HG02938 (cell line): ENCODE measurements at regions not wholly inside any gene's neighbourhood (a gene's known extent, or its start where the extent isn't known, plus 50 kb on each side); places are given as distances from the start of the nearest gene placed in this dataset.

Source experiments
- ATAC-seq: cut with Tn5 transposase; IDR thresholded peaks from one replicate; pipeline ENCODE4 v1.9.1; 2021; ENCODE audit warnings: mild to moderate bottlenecking, moderate library complexity; ENCODE audit not compliant: unreplicated experiment

GRCh38 chr13:61760102-61760501 is 344.5 kb upstream of the PCDH20 start:
- no peak for ATAC-seq

GRCh38 chr13:61756031-61756430 is 340.4 kb upstream of the PCDH20 start:
- no peak for ATAC-seq

GRCh38 chr13:61751039-61751438 is 335.4 kb upstream of the PCDH20 start:
- ATAC-seq, result no peak

GRCh38 chr13:61738236-61738750 is 322.6 kb upstream of the PCDH20 start:
- no peak for ATAC-seq

- ATAC-seq, result no peak
Observed at GRCh38 chr13:61734683-61735082, 319.0 kb upstream of the PCDH20 start.

- no peak for ATAC-seq
Observed at GRCh38 chr13:61728471-61728870, 312.8 kb upstream of the PCDH20 start.

- no peak for ATAC-seq
Observed at GRCh38 chr13:61727767-61728166, 312.1 kb upstream of the PCDH20 start.

GRCh38 chr13:61725806-61726205 is 310.2 kb upstream of the PCDH20 start:
- ATAC-seq, result no peak

GRCh38 chr13:61722119-61722518 is 306.5 kb upstream of the PCDH20 start:
- no peak for ATAC-seq

- ATAC-seq, result no peak
Observed at GRCh38 chr13:61712621-61713020, 297.0 kb upstream of the PCDH20 start.

GRCh38 chr13:61709258-61709657 is 293.6 kb upstream of the PCDH20 start:
- ATAC-seq, result no peak

GRCh38 chr13:61706899-61707298 is 291.2 kb upstream of the PCDH20 start:
- no peak for ATAC-seq

GRCh38 chr13:61700620-61701019 is 285.0 kb upstream of the PCDH20 start:
- ATAC-seq, result no peak

- no peak for ATAC-seq
Observed at GRCh38 chr13:61700181-61700580, 284.5 kb upstream of the PCDH20 start.

- ATAC-seq, result no peak
Observed at GRCh38 chr13:61696676-61697075, 281.0 kb upstream of the PCDH20 start.

- no peak for ATAC-seq
Observed at GRCh38 chr13:61695147-61695546, 279.5 kb upstream of the PCDH20 start.

GRCh38 chr13:61692691-61693090 is 277.0 kb upstream of the PCDH20 start:
- no peak for ATAC-seq

GRCh38 chr13:61685682-61686012 is 270.0 kb upstream of the PCDH20 start:
- ATAC-seq, result no peak

GRCh38 chr13:61684976-61685681 is 269.5 kb upstream of the PCDH20 start:
- no peak for ATAC-seq

GRCh38 chr13:61672756-61673155 is 257.1 kb upstream of the PCDH20 start:
- no peak for ATAC-seq

- no peak for ATAC-seq
Observed at GRCh38 chr13:61670384-61671161, 254.9 kb upstream of the PCDH20 start.
